Activated B cell treated with CpG ODN at 0.5 μM for 24 hours (primary cell): ENCODE measurements at regions not wholly inside any gene's neighbourhood (a gene's known extent, or its start where the extent isn't known, plus 50 kb on each side); places are given as distances from the start of the nearest gene placed in this dataset.

Source experiments
- ATAC-seq: fragments of 200-7000 bp; cut with Tn5 transposase; one replicate; pipeline ENCODE4 v1.10.0; 2021; ENCODE audit warnings: low read depth, mild to moderate bottlenecking, moderate library complexity
- CTCF ChIA-PET: fragments of 350-600 bp; sonication (Branson Sonifier 250); formaldehyde crosslinking; loops from one replicate; lab custom pipeline; 2021; ENCODE audit warnings: antibody characterized with exemption; lab: Charles Lee
- POLR2A ChIA-PET: fragments of 350-600 bp; sonication (Branson Sonifier 250); formaldehyde crosslinking; loops from one replicate; lab custom pipeline; 2021; ENCODE audit warnings: antibody characterized with exemption; lab: Charles Lee
- DNase-seq: peaks from one replicate; pipeline ENCODE4 v3.0.0; 2022
- H3K27ac Mint-ChIP-seq: one replicate; pipeline ENCODE4 v1.8.0; 2020; ENCODE audit warnings: mixed read lengths
- H3K27me3 Mint-ChIP-seq: one replicate; pipeline ENCODE4 v1.8.0; 2021; ENCODE audit warnings: mixed read lengths
- H3K36me3 Mint-ChIP-seq: one replicate; pipeline ENCODE4 v1.8.0; 2021; ENCODE audit warnings: low read depth, mixed read lengths
- H3K4me1 Mint-ChIP-seq: one replicate; pipeline ENCODE4 v1.8.0; 2021; ENCODE audit warnings: mixed read lengths
- H3K4me3 Mint-ChIP-seq: one replicate; pipeline ENCODE4 v1.8.0; 2020; ENCODE audit warnings: mild to moderate bottlenecking, mixed read lengths
- H3K9me3 Mint-ChIP-seq: one replicate; pipeline ENCODE4 v1.8.0; 2020; ENCODE audit warnings: mixed read lengths
- CTCF ChIP-seq: fragments of 200-600 bp; IDR thresholded peaks from one replicate; pipeline ENCODE4 v1.8.0; 2022; ENCODE audit warnings: antibody characterized with exemption, mild to moderate bottlenecking
- intact Hi-C: fragments of 100-400 bp; cut with micrococcal nuclease; formaldehyde crosslinking; loops from one replicate; pipeline ENCODE4 v1.15.1; 2024

- Mint-ChIP-seq H3K4me3 (no peak overlapping the region), H3K27ac (no peak overlapping the region), H3K27me3 (no peaks in the 10 kb centered on the region), H3K36me3 (no peaks in the 10 kb centered on the region), H3K9me3 (no peaks in the 10 kb centered on the region), H3K4me1 (no peaks in the 10 kb centered on the region)
- ATAC-seq (no peak), DNase-seq (no peak)
- ChIA-PET CTCF (no interaction called here), POLR2A (no interaction called here)
- intact Hi-C loops: no loop called here
- no peak for TF ChIP-seq CTCF
Observed at GRCh38 chr13:109394311-109394988, 391.9 kb downstream of the IRS2 start.

- ATAC-seq: no peak
- Mint-ChIP-seq H3K9me3 (no peaks in the 10 kb centered on the region), H3K4me1 (no peaks in the 10 kb centered on the region), H3K36me3 (no peaks in the 10 kb centered on the region), H3K27ac (no peak overlapping the region), H3K4me3 (no peak overlapping the region), H3K27me3 (no peaks in the 10 kb centered on the region)
- intact Hi-C loops: no loop called here
- TF ChIP-seq CTCF: no peak
- POLR2A ChIA-PET: no interaction called here
- no peak for DNase-seq
- CTCF ChIA-PET: no interaction called here
Observed at GRCh38 chr13:109393045-109393444, 393.3 kb downstream of the IRS2 start.

GRCh38 chr13:109390391-109390790 lies 396.0 kb downstream of the IRS2 start:
- H3K9me3 Mint-ChIP-seq: no peaks in the 10 kb centered on the region
- intact Hi-C loops: no loop called here
- H3K4me1 Mint-ChIP-seq: no peaks in the 10 kb centered on the region
- no peaks in the 10 kb centered on the region for H3K27me3 Mint-ChIP-seq
- no peak overlapping the region for H3K4me3 Mint-ChIP-seq
- CTCF ChIA-PET: no interaction called here
- POLR2A ChIA-PET: no interaction called here
- TF ChIP-seq CTCF: no peak
- DNase-seq (no peak), ATAC-seq (no peak)
- no peak overlapping the region for H3K27ac Mint-ChIP-seq
- H3K36me3 Mint-ChIP-seq: no peaks in the 10 kb centered on the region

- intact Hi-C loops: no loop called here
- Mint-ChIP-seq H3K36me3 (no peaks in the 10 kb centered on the region), H3K4me1 (no peaks in the 10 kb centered on the region), H3K27ac (no peak overlapping the region), H3K9me3 (no peaks in the 10 kb centered on the region), H3K27me3 (no peaks in the 10 kb centered on the region), H3K4me3 (no peak overlapping the region)
- ATAC-seq (no peak), DNase-seq (no peak)
- POLR2A ChIA-PET: no interaction called here
- CTCF ChIA-PET: no interaction called here
- no peak for TF ChIP-seq CTCF
Observed at GRCh38 chr13:109389892-109390345, 396.5 kb downstream of the IRS2 start.

- Mint-ChIP-seq H3K27ac (no peak overlapping the region), H3K9me3 (no peaks in the 10 kb centered on the region), H3K4me3 (no peak overlapping the region), H3K27me3 (no peaks in the 10 kb centered on the region), H3K36me3 (no peaks in the 10 kb centered on the region), H3K4me1 (no peaks in the 10 kb centered on the region)
- DNase-seq (no peak), ATAC-seq (no peak)
- ChIA-PET CTCF (no interaction called here), POLR2A (no interaction called here)
- intact Hi-C loops: no loop called here
- no peak for TF ChIP-seq CTCF
Observed at GRCh38 chr13:109389456-109389855, 396.9 kb downstream of the IRS2 start.
